ENCODE measurements at regions not wholly inside any gene's neighbourhood (a gene's known extent, or its start where the extent isn't known, plus 50 kb on each side); places are given as distances from the start of the nearest gene placed in this dataset.
"Not testable (repeated sequence)": the region's sequence is repeated elsewhere in the genome, so short reads cannot be mapped to it uniquely, and the experiment has no call there.

DNA sequence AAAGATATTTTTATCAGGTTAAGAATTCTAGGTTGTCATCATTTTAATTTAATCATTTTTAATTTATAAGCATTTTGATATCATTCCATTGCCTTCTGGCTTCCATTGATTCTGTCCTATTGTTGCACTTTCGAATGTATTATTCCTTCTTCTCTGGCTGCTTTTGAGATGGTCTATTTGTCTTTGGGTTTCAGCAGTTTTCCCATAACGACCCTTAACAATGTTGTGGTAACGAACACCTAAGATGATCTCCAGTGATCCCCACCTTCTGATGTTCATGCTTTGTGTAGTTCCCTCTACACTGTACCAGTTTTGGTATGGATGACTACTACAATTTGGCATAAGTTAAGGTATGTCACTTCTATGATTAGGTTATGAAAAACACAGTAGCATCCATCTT lies 59.9 kb downstream of the MINAR1 start:
- no peak for DNase-seq

DNA sequence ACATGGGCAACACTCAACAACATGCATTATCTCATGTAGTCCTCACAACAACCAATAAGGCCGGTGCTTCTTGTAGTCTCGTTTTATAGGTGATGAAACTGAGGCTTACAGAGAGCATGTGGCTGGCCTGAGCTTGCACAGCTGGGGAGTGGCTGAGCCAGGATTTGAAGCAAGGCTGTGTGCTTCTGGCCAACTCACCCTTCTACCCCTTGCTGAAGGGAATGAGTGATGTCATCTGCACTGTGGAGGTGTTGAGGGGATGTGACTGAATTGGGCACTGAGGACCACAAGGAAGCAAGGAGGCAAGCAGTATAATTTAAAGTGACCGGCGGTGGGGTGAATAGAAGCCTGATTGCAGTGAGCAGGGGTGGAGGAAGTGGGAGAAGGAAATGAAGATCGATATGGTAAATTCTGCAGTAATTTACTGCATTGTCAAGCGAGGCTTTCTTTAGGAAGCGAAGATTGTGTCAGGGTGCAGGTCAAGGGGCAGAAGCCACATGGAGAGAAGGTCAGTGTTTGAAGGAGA lies 62.3 kb downstream of the MINAR1 start:
- no peak for DNase-seq

DNA sequence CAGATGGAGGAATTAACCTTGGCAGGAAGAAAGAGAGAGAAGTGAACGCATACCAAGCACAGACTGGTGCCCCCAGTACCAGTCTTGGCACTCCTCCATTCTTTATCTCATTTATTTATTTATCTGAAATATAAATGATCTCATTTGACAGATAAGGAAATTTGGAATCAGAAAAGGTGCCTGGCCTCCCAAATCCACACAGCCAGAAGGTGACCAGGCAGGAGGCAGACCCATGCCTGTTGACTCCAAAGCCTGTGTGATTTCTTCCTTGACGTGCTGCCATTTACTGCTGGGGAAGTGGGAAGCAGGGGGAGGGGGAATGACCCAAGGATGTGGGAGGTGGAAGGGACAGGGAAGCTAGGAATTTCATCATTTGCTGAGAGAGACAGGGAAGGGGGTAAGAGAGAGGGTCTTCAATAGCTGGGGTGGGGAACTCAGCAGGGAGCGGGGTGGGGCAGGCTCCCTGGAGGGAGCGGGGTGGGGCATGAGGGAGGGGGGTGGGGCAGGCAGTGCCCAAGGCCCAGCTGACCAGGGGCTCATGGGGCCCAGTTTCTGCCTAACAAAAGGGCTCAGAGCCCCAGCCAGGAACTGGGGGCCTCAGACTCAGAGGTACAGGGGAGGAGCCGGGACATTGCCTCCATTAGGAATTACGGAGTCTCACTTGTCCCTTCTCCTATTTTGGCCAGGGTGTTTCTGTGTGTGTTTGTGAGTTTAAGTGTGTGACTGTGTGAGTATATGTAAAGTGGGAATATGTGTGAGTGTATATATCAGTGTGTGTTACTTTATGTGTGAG lies 63.0 kb downstream of the MINAR1 start:
- no peak for DNase-seq

DNA sequence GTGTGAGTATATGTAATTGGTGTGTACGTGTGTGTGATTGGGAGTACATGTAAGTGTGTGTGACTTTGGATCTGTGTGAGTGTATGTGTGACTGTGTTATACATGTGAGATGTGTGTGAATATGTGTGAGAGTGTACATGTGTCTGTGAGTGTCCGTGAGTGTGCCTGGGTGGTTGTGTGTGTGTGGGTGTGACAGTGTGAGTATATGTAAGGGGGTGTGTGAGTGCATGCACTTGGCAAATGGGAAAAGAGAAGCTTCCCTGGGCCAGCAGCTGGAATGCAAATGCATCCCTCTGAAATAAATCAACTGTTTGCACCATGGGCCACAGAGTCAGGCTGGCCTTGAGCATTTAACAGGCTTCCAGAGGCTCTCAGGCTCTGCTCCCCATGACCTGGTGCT lies 63.6 kb downstream of the MINAR1 start:
- DNase-seq, result no peak

DNA sequence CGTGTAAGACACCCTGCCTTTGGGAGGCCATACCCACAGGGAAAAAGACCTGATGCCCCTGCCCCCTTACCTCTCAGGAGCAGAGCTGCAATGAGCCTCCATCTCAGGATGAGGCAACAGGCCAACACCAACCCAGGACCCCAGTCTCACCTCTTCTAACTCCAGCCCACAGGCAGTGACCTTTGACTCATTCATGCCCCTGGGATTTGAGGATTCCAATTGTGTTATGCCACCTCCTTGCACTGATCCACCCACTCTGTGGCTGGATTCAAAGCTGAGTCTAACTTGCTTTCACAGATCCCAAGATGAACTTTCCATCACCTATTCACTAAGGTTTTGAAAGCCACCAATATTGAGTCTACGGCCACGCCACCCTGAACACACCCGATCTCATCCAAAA lies 64.7 kb downstream of the MINAR1 start:
- DNase-seq, result no peak

DNA sequence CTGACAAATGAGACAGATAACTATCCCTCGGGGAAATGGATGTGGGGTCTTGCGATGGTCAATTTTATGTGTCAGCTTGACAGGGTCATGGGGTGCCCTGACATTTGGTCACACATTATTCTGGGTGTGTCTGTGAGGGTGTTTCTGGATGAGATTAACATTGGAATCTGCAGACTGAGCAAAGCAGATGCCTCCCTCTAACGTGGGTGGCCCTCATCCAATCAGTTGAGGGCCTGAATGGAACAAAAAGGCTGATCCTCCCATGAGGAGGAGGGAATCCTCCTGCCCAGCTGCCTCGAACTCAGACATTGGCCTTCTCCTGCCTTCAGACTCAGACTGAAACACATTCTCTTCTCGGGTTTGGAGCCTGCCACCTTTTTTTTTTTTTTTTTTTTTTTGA lies 69.0 kb downstream of the MINAR1 start:
- DNase-seq, result no peak

DNA sequence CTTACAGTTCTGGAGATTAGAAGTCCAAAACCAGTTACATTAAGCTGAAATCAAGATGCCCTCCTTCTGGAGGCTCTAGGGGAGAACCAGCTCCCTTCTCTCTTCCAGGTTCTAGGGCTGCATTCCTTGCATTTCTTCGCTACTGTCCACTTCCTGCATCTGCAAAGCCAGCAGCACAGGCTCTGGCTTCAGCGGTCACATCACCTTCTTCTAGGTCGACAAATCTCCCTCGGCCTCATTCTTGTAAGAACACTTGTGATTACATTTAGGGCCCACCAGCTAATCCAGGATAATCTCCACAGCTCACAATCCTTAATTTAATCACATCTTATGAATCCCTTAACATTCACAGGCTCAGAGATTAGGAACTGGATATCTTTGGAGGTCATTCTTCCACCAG lies 73.8 kb downstream of the MINAR1 start:
- no peak for DNase-seq

DNA sequence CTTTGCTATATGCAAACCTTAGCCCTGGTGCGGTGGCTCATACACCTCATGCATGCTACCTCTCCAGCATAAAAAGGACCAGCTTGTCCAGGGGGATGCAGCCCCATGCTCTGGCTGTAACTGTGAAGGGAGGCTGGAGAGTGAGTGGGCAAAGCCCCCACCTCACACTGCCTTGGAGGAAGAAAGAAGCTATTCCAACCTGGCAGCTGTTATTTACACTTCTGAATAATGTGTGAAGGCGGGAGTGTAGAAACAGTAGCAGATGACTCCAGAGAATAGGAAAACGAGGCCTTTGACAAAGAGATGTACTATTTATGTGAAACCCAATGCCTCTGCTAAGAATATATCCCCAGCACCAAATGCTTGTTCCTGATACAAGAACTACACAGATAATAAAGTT lies 80.7 kb downstream of the MINAR1 start:
- DNase-seq, result not testable (repeated sequence)

DNA sequence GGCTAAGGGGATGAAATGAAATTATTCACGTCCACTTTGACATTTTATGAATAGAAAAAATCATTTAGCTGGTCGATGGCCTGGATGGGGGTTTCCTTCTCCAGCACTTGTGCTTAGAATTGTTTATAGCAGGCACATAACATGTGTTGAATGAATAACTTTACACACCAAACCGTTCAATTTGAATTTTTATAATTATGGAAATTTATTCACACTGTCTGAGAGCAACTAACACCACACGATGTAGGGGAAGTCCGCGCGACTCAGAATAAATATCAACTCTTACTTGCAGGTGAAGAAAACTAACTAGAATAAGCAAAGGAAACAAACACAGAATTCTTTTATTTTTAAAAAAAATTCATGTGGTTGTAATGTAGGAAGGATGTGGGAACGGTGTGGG lies 81.3 kb downstream of the MINAR1 start:
- DNase-seq, result no peak

DNA sequence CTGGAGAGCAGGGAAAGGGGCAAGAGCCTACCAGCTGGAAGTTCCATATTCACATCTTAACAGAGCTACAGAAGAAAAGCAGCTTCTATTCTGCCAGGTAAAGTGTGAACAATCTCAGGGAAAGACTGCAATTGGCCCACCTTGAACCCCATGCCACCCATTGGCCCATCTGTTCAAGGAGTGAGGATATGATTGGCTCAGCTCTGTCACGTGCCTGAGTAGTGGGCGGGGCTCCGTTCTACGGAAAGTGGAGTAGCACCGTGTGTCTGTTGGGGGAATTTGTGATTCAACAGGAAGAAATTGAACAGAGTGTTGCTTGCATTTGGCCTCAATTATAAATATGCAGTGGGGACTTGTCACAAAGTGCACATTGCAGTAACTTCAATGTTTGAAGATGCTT lies 81.8 kb downstream of the MINAR1 start:
- no peak for DNase-seq

DNA sequence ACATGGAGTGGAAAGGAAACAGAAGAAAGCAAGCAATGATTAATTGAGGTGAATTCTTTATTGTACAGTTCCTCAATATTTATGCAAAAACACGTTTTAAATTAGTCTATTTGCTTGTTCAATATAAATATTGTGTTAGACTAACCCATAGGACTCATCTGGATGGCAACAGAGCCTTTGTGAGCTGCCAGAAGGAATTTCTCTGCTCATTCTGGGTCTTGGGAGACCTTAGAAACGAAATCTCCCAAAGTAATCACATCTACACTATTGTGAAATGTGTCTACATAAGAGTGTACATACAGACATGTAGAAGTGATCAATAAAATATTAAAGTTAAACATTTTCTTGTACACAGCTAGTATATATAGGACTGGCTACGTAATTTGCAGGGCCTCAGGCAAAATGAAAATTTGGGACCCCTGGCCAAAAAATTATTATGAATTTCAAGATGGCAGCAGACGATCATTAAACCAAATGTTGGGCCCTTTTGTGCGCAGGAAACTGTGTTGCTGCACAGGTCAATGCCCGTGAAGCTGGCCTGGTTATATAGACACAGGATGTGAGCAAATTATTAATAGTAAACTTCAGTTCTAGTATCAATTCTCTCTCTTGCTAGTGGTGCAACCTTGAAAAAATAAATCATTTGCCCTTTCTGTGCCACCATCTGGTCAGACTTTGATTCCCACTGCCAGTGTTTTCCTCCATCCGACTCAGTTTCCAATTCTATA lies 83.3 kb downstream of the MINAR1 start:
- DNase-seq, result no peak

DNA sequence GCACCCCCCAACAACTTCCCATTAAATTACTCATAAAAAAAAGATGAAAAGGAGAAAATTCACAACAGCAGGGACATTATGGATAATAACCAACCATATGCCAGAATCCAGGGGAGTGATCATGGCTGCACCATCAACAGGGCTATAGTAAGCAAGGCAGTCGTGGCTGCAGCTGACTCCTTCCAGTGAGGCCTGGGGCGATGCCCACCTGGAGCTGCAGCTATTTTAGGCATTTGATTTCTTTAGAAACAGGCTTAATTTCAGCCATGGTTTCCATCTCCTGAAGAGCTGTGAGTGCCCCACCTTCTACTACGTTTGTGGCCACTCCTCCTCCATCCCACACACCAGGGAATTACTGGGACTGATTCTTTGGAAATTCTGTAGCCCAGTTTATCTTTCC lies 84.0 kb downstream of the MINAR1 start:
- DNase-seq, result no peak

DNA sequence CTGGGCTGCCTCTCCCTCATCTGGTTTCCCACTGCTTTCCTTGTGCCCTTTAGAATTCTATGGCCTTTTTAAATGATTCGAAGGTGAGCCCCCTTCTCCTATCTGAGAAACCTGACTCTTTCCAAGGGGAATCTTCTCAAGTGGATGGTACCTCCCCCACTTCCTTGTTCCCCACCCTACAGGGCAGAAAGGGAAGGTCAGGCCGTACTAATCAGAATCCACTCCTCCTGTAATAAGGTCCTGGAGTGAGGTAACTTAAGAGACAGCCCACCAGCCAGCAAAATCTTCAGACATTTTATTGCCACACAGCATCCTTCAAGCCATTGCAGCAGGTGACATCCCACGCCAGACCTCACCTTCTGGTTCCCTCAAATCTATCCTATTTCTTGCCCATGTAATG lies 84.5 kb downstream of the MINAR1 start:
- DNase-seq, result no peak

DNA sequence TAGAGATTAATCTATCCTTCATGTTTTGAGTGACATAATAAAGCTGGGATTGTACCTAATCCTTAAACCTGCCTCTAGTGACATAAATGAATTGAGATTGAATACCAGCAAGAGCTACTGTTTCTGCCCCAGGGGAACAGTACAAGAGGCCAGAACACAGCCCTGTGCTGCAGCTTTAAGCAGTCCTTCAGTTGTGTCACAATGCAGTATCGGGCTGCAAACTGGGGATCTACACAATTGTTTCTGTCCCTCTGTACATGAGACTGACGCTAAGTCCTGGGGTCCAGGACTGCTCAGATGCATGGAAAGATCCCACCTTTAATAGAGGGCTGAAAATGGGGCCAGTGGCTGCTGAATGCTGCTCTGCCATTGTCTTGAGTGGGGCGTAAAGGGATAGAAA lies 87.5 kb downstream of the MINAR1 start:
- no peak for DNase-seq

DNA sequence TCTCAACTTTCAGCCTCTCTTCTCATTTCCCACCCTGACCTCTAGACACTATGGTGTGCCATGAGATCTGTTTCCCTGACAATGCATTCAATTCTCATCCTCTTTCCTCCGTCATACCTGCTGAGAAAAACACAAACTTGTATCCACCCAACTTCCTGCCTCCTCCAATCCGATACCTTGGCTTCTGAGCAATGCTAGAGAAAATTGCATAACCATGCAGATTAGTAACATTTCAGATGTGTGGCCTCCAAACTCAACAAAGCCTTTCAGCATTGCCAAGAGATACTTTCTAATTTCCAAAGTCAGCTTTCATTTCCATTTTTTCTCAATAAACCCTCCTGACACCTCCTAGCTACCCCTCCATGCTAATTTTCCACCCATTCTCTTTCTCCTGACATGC lies 88.5 kb downstream of the MINAR1 start:
- DNase-seq, result no peak

DNA sequence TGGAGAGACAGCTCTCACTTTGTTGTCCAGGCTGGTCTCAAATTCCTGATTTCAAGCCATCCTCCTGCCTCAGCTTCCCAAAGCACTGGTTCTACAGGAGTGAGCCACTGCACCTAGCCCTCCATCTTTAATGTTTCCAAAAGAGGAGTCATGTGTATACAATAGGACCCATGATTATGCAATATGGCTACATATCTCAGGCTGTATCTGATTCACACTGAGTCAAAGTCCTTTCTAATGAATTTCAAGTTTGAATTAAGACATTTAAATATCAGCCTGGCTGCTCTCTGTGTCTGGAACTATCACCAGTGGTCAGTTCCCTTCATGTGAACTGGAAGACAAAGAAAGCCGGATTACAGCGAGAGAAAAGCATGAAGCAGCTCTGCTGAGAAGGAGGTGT lies 90.5 kb downstream of the MINAR1 start:
- no peak for DNase-seq

DNA sequence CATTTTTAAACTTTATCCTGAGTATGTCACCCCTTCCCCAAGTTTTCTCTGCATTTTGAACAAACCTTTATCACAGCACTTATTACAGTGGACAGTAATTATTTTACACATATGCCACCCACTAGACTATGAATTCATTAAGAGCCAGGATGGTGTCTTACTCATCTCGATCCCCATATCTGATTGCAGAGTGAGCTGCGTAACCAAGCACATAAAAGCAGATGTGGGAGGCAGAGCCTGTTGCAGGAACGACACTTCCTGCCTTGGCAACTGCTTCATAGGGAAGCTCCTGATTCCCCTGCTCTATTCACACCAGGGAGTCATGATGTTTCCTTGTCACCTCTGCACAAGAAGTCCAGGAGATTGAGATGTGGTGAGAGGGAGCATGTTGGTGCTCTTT lies 91.1 kb downstream of the MINAR1 start:
- DNase-seq, result no peak

DNA sequence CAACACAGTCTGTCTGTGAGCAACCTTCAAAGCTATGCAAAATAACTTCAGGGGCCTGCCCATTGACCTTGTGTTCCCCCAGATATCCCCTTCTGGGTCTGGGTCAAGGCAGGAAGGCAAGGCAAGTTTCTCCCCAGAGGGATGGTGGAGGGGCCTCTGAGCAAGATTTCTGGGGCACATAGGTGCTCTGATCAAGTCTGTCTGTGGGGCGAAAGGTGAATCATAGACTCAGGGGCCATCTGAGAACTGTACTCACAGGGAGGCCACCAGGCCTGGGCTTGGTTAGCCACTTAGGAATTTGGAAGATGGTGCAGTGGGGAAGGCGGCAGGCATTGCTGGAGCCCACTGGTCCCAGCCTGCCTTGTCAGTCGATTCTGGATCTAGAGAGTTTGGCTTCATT lies 92.4 kb downstream of the MINAR1 start:
- no peak for DNase-seq

DNA sequence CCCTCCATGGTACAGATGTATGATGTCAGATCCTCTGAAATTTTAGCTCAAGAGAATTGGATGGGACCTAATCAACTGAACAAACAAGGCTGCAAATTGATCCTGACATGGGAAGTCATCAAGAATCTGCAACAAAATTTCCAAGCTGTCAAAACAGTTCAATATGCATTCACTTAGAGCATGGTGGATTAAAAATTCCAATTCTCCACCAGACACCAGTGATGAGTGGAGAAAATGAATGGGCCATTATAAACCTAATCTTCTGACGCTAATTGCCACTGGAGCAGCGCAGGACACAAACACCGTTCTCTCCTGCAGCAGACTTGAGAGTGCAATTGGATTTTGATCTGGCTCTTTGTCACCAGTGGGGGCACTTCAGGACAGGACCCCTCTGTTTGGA lies 94.2 kb downstream of the MINAR1 start:
- DNase-seq, result no peak

DNA sequence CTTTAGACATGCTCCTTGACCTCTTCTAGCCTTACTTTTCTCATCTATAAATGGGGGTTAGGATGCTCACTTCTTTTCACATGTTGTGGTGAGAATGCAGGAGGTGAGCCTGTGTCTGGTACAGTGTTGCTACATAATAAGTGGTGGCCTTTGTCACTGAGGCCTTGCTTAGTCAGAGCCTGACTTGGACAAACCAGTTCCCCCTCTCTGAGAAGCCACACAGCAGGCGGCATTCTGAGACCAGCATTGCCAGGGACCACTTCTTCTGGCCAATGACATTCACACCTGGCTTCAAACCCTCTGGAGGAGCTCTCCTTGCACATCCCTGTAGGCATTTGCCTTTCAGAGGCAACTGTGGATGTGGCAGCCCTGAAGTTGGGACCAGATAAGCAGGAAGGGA lies 95.7 kb downstream of the MINAR1 start:
- DNase-seq, result no peak

DNA sequence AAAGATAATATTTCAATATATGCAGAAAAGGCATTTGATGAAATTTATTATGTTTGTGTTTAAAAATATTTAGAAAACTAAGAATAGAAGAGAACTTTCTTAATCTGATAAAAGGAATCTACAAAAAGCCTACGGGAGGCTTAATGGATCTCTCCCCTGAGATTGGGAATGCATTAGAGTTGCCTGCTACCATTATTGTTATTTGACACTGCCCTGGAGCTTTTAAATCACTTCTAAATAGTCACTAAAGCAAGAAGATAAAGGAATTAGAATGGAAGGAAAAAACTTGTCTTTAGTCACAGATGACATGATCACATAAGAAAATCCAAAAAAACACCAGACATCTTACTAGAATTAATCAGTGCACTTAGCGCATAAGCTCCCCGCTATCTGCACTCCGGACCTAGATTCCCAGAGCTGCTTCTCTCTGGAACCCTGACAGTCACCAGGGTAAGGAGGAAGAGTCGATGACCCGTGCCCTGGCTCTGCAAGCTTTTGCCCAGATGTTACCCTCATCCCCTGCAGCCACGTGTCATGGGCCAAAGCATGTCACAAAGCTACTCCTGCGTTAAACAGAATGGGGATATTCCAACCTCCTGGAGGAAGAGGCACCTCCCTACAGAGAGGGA lies 97.1 kb downstream of the MINAR1 start:
- DNase-seq, result no peak

DNA sequence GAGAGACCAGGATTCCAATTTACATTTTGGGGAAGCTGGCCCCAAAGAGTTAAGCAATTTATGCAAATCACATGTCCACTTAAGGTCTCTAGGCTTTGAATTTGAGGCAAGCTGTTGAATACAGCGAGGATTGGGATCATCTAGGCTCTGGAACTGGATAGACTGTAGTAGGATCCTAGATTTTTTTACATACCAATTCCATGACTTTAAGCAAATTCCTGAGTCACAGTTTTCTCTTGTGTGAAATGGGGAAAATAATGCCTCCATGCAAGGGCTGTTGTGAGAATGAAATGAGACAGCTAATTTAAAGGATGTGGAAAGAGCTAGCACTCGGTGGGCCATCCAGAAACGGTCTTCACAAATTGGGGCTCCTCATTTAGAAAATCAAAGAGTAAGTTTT lies 103.4 kb downstream of the MINAR1 start:
- DNase-seq, result no peak

DNA sequence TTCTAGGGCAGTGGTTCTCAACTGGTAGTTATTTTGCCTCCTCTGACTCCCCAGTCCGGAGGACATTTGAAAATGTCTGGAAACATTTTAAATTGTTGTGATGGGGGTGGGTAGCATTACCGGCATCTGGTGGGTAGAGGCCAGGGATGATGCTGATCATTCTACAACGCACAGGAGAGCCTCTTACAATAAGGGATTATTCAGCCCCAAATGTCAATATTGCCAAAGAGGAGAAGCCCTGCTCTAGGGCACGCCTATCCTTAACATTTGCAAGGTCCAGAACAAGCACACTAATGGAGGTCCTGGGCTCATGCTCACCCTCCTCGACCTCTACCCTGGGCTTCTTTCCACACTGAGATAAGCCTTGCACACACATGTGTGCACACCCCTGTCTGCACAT lies 106.4 kb downstream of the MINAR1 start:
- DNase-seq, result no peak

DNA sequence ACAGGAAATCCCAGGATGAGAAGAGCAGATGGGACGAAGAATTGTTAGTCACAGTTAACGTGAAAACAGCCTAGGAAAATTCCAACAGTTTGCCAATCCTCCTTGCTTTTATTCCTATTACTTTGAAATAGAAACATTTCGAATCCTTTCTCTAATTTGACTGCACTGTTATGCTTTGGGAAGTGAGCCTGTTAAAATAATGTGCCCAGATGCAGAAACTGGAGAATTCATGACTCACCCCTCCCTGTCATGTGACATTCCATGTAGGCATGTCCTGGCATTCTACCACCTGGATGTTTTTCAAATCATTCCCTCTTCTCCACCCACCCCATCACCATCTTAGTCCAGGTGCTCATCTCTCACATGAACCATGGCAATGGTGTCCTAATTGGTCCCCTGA lies 107.3 kb downstream of the MINAR1 start:
- DNase-seq, result no peak

Data from T1000 (cell line).